Ovary (tissue), 7 donors: ENCODE measurements at regions not wholly inside any gene's neighbourhood (a gene's known extent, or its start where the extent isn't known, plus 50 kb on each side); places are given as distances from the start of the nearest gene placed in this dataset.

ENCODE experiments used
- DNase-seq, 5 donors: peaks; one replicate each; pipeline ENCODE4 v3.0.0-alpha.2; 2019 to 2020
- H3K27ac ChIP-seq, 2 donors: fragments of 200-600 bp; one replicate each; pipeline versions ENCODE4 v1.5.1 to v1.8.0; 2019 to 2022
- H3K27me3 ChIP-seq: fragments of 200-600 bp; one replicate; pipeline ENCODE4 v1.8.0; 2022
- H3K36me3 ChIP-seq: fragments of 200-600 bp; sonication (generic); one replicate; pipeline ENCODE4 v1.5.1; 2019
- H3K4me1 ChIP-seq: one replicate; pipeline ENCODE4 v1.8.1; 2013; ENCODE audit warnings: mild to moderate bottlenecking, moderate library complexity; ENCODE audit not compliant: insufficient read depth
- H3K4me3 ChIP-seq: fragments of 200-600 bp; sonication (generic); one replicate; pipeline ENCODE4 v1.5.1; 2017
- H3K9me3 ChIP-seq, 2 donors: fragments of 200-600 bp in 1 of 2; sonication (generic) in 1 of 2; one replicate each; pipeline versions ENCODE4 v1.5.1 to v1.8.1; 2013 to 2019; ENCODE audit warnings: mild to moderate bottlenecking in 1 of 2, moderate library complexity in 1 of 2
- EP300 ChIP-seq: sonication (generic); formaldehyde crosslinking; IDR thresholded peaks from one replicate; pipeline ENCODE4 v1.6.1; 2017; ENCODE audit warnings: antibody characterized with exemption
- POLR2A ChIP-seq: fragments of 450-650 bp; IDR thresholded peaks from one replicate; pipeline ENCODE4 v1.6.1; 2017; ENCODE audit warnings: antibody characterized with exemption, mild to moderate bottlenecking, moderate library complexity
- WGBS, 3 donors: extraction: QIAGEN DNeasy Blood & Tissue Kit in 1 of 3; methylation state at CpG; one replicate each; pipeline versions ENCODE4 v1.1.5 to v1.1.7; 2013 to 2017; 5-methylcytosine and 5-hydroxymethylcytosine counted together
- intact Hi-C, 4 donors: fragments of 100-400 bp; cut with DNase I; formaldehyde crosslinking; loops; one replicate each; pipeline versions ENCODE4 v1.11.0 to v1.15.1; 2022 to 2023
- TF ChIP-seq, protein P1 (sequence below), 3 donors: fragments of 450-650 bp in 2 of 3; fragments of 200-600 bp in 1 of 3; IDR thresholded peaks; one replicate each; pipeline versions ENCODE4 v1.5.1 to v1.8.0; 2016 to 2022; ENCODE audit warnings: antibody characterized with exemption in 3 of 3, mild to moderate bottlenecking in 1 of 3
- donor health status: DM: no; HTN: no; CAD: no; lungs with moderate emphysema.
- donor health status: DM: no; HTN: no; CAD: no.
- donor health status: Bipolar disorder and iron deficiency.
- donor health status: DM: no; HTN: no; CAD: no.
- donor health status: DM: yes; HTN: yes; CAD: no.

DNA sequence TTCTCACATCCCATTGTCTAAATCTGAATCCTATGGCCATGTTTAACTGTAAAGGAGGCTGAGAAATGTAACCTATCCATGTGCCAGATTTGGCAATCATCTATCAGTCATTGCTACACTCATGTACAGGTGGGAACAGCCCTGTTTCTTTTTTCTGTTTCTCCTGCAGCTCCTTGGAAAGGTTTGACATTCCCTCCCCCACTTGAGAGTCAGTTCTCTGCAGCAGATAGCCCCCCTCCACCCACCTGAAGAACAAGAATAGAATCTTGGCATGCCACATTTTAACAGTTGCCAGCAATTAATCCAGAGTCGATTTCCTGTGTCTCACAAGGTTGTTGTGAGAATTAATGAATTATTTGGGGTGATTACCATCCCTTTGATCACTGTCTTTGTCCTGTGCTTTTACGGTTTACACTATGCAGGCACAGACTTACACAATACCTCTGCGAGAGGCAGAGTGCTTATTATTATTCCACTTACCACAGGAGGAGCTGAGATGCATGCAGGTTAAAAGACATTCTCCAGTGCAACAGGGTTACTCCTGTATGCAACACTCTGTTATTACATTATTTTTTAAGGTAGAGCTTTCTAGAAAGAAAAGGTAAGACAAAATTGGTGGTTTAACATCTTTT is 351.0 kb upstream of the THRB start:
- H3K9me3 ChIP-seq, result no peaks in the 10 kb centered on the region
- no peaks in the 10 kb centered on the region for H3K4me1 ChIP-seq
- no peak overlapping the region for H3K4me3 ChIP-seq
- no peaks in the 10 kb centered on the region for H3K36me3 ChIP-seq
- TF ChIP-seq EP300 (no peak), POLR2A (no peak)
- TF ChIP-seq, protein P1, sequence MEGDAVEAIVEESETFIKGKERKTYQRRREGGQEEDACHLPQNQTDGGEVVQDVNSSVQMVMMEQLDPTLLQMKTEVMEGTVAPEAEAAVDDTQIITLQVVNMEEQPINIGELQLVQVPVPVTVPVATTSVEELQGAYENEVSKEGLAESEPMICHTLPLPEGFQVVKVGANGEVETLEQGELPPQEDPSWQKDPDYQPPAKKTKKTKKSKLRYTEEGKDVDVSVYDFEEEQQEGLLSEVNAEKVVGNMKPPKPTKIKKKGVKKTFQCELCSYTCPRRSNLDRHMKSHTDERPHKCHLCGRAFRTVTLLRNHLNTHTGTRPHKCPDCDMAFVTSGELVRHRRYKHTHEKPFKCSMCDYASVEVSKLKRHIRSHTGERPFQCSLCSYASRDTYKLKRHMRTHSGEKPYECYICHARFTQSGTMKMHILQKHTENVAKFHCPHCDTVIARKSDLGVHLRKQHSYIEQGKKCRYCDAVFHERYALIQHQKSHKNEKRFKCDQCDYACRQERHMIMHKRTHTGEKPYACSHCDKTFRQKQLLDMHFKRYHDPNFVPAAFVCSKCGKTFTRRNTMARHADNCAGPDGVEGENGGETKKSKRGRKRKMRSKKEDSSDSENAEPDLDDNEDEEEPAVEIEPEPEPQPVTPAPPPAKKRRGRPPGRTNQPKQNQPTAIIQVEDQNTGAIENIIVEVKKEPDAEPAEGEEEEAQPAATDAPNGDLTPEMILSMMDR (IDR thresholded peaks at IDR 0.05), result no peak
- intact Hi-C loops, result no loop called here
- no peaks in the 10 kb centered on the region for H3K27me3 ChIP-seq
- 32 to 49% (median 39%) methylated on average over 3 of the region's 3 CpGs for WGBS, 3 donors
- DNase-seq, result no peak
- no peak overlapping the region for H3K27ac ChIP-seq

DNA sequence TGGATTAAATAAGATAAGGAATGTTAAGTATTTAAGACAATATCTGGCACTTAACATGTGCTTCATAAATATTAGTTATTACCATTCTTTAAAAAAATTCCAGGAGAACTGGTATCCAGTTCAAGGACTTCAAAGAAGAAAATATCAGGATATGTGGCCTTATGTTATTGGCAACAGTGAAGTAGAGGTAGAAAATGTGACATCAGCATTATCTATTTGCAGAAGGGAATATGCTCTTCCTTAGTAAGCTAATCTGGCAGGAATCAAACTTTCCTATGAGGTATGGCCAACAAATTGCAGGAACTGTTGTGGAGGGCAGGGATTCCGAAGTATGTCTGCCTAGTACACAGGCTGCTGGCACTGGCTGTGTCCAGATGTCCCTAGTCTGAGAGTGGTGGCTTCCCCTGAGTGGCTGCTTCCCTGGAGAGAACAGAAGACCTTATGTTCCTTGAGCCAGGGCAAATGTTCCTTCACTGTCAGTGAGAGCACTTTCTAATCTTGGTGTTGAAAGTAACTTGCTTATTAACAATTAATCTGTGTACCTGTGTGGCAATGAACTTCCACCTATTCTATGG is 351.7 kb upstream of the THRB start:
- no peaks in the 10 kb centered on the region for H3K4me1 ChIP-seq
- H3K27ac ChIP-seq, result no peak overlapping the region
- H3K27me3 ChIP-seq, result no peaks in the 10 kb centered on the region
- no peaks in the 10 kb centered on the region for H3K9me3 ChIP-seq
- TF ChIP-seq POLR2A (no peak), EP300 (no peak)
- TF ChIP-seq, protein P1 (IDR thresholded peaks at IDR 0.05), result no peak
- no peak for DNase-seq
- intact Hi-C loops, result no loop called here
- no peak overlapping the region for H3K4me3 ChIP-seq
- 56 to 59% (median 58%) methylated on average over 1 of the region's 1 CpG for WGBS, 3 donors
- no peaks in the 10 kb centered on the region for H3K36me3 ChIP-seq

DNA sequence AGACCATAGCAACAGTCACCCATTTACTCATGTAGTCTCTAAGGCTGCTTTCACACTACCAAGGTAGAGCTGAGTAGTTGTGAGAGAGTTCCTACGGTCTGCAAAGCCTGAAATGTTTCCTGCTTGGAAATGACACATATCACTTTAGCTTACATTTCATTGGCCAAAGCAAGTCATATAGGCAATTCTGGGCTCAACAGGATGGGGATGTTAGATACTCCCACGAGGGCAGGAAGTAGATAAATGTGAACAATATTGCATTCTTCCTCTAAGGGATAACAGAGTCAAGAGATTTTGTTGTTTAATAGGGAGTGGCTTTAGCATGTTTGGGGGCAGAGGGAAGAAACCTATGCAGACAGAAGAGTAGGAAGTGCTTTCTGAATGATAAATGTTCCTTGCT is 355.6 kb upstream of the THRB start:
- intact Hi-C loops, result no loop called here
- Histone ChIP-seq H3K36me3 (no peaks in the 10 kb centered on the region), H3K4me3 (no peak overlapping the region), H3K4me1 (no peaks in the 10 kb centered on the region), H3K9me3 (no peaks in the 10 kb centered on the region), H3K27me3 (no peaks in the 10 kb centered on the region), H3K27ac (no peak overlapping the region)
- TF ChIP-seq POLR2A (no peak), EP300 (no peak)
- TF ChIP-seq, protein P1 (IDR thresholded peaks at IDR 0.05), result no peak
- no peak for DNase-seq
- 21 to 31% (median 31%) methylated on average over 2 of the region's 2 CpGs for WGBS, 3 donors

DNA sequence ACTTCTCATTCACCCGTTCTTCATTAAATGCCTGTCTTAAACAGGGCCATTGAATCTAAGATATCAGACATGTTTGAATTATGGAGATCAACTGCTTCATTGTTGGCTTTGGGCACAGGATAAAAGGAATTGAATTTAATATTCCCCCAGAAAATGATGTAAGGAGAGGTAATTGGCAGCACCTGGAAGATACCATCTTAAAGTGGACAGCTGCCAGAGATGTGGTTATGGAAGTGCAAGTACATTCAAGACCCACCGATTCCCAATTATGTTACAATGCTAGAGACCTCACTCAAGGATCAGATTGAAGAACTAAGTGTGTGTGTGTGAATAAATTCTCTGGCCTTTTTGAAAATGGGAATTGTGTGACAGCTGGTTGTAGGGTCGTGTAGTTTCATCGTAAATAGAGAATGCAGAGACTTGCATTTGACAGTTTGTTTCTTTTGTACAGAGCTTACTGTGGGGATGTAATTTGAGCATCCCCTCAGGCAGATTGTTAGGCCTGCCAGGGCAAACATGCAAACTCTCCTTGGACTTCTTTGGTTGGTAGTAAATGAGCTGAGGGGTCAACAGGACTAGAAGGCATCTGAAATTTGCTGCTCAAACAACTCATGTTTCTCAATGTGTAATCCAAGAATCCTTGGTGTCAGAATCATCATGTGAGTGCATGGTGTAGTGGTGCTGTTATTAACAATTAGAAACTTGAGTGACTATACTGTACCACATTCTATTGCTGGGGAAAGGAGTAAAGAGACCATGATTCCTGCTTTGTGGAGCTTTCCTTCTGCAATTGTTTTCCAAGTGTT is 359.2 kb upstream of the THRB start:
- TF ChIP-seq POLR2A, result no peak
- TF ChIP-seq, protein P1 (IDR thresholded peaks at IDR 0.05), result no peak
- TF ChIP-seq EP300, result no peak
- H3K36me3 ChIP-seq, result no peaks in the 10 kb centered on the region
- H3K9me3 ChIP-seq, result no peaks in the 10 kb centered on the region
- 40 to 56% (median 46%) methylated on average over 4 of the region's 4 CpGs for WGBS, 3 donors
- no peaks in the 10 kb centered on the region for H3K27me3 ChIP-seq
- H3K4me3 ChIP-seq, result no peak overlapping the region
- no peak overlapping the region for H3K27ac ChIP-seq
- no peaks in the 10 kb centered on the region for H3K4me1 ChIP-seq
- no peak for DNase-seq
- intact Hi-C loops, result no loop called here
